Kidney (tissue), 13 donors: ENCODE measurements at regions not wholly inside any gene's neighbourhood (a gene's known extent, or its start where the extent isn't known, plus 50 kb on each side); places are given as distances from the start of the nearest gene placed in this dataset.

Experiments used
- DNase-seq, 5 donors: peaks; one replicate each; pipeline ENCODE4 v3.0.0-alpha.2; 2013 to 2020
- FAIRE-seq: peaks from 2 replicates; lab custom pipeline; 2012; peaks lifted over from hg19 to GRCh38; lab: Jason Lieb, UNC
- H3K27ac ChIP-seq, 2 donors: one replicate each; pipeline ENCODE4 v1.7.0; 2013; ENCODE audit warnings: low read depth in 2 of 2, low read length in 2 of 2, inconsistent platforms in 1 of 2
- H3K27me3 ChIP-seq: one replicate; pipeline ENCODE4 v1.7.1; 2013; ENCODE audit warnings: low read length, inconsistent platforms; ENCODE audit not compliant: control insufficient read depth, insufficient read depth
- H3K36me3 ChIP-seq, 3 donors: one replicate each; pipeline versions ENCODE4 v1.7.0 to v1.7.1; 2013; ENCODE audit warnings: low read length in 3 of 3, control low read depth in 1 of 3, inconsistent platforms in 1 of 3; ENCODE audit not compliant: insufficient read depth in 3 of 3, control insufficient read depth in 2 of 3
- H3K4me1 ChIP-seq, 3 donors: one replicate each; pipeline versions ENCODE4 v1.7.0 to v1.7.1; 2013; ENCODE audit warnings: low read length in 3 of 3, inconsistent platforms in 1 of 3, low read depth in 1 of 3; ENCODE audit not compliant: control insufficient read depth in 2 of 3, insufficient read depth in 2 of 3
- H3K4me3 ChIP-seq, 3 donors: one replicate each; pipeline versions ENCODE4 v1.7.0 to v1.8.1; 2013; ENCODE audit warnings: low read length in 3 of 3, control low read depth in 1 of 3, inconsistent platforms in 1 of 3
- H3K9ac ChIP-seq, 3 donors: one replicate each; pipeline versions ENCODE4 v1.7.0 to v1.7.1; 2013; ENCODE audit warnings: low read length in 3 of 3, control low read depth in 1 of 3, inconsistent platforms in 1 of 3
- H3K9me3 ChIP-seq, 3 donors: one replicate each; pipeline versions ENCODE4 v1.7.0 to v1.7.1; 2013; ENCODE audit warnings: low read length in 3 of 3, control low read depth in 1 of 3, inconsistent platforms in 1 of 3; ENCODE audit not compliant: control insufficient read depth in 2 of 3, insufficient read depth in 1 of 3
- intact Hi-C: fragments of 100-400 bp; cut with DNase I; formaldehyde crosslinking; loops from one replicate; pipeline ENCODE4 v1.11.1; 2022
- TF ChIP-seq, protein P1 (sequence below): IDR thresholded peaks from 3 replicates; pipeline ENCODE4 v1.5.1; 2012; ENCODE audit warnings: mild to moderate bottlenecking, moderate library complexity, borderline replicate concordance; ENCODE audit not compliant: insufficient read depth; ENCODE audit errors: extremely low read depth
- donor health status: control.
- donor health status: control.
- donor health status: control.
- donor health status: control.
- donor health status: control.
- donor health status: DM: yes; HTN: yes; CAD: no.
- donor health status: Normal renal cell carcinoma (clear cell type).

DNA sequence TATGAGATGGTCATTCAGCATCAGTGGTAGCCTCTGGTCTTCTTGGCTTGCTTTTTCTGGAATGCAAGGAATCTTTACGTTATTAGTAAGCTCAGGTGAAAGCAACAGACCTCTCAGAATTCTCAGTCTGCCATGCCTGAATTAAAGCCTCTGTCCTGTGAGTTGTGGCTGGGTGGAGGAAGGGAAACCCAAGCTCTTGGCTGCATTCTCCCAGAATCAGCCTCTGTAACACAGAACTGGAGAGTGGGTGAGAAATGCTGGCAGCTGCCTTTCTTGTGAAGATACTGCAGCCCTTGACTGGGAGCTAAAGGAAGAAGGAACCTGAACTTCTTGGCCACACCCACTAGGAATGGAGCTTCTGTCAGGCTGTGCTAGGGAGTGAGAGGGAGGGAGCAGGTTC is 505.8 kb downstream of the EPHA3 start:
- H3K36me3 ChIP-seq, result no peaks in the 10 kb centered on the region
- intact Hi-C loops, result no loop called here
- no peak for FAIRE-seq
- no peaks in the 10 kb centered on the region for H3K27me3 ChIP-seq
- no peak overlapping the region for H3K27ac ChIP-seq
- no peaks in the 10 kb centered on the region for H3K9me3 ChIP-seq
- H3K4me1 ChIP-seq, result no peaks in the 10 kb centered on the region
- TF ChIP-seq, protein P1, sequence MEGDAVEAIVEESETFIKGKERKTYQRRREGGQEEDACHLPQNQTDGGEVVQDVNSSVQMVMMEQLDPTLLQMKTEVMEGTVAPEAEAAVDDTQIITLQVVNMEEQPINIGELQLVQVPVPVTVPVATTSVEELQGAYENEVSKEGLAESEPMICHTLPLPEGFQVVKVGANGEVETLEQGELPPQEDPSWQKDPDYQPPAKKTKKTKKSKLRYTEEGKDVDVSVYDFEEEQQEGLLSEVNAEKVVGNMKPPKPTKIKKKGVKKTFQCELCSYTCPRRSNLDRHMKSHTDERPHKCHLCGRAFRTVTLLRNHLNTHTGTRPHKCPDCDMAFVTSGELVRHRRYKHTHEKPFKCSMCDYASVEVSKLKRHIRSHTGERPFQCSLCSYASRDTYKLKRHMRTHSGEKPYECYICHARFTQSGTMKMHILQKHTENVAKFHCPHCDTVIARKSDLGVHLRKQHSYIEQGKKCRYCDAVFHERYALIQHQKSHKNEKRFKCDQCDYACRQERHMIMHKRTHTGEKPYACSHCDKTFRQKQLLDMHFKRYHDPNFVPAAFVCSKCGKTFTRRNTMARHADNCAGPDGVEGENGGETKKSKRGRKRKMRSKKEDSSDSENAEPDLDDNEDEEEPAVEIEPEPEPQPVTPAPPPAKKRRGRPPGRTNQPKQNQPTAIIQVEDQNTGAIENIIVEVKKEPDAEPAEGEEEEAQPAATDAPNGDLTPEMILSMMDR, result no peak
- DNase-seq, result peak in 1 of 5 donors; percentile 1
- H3K4me3 ChIP-seq, result no peak overlapping the region
- no peak overlapping the region for H3K9ac ChIP-seq

DNA sequence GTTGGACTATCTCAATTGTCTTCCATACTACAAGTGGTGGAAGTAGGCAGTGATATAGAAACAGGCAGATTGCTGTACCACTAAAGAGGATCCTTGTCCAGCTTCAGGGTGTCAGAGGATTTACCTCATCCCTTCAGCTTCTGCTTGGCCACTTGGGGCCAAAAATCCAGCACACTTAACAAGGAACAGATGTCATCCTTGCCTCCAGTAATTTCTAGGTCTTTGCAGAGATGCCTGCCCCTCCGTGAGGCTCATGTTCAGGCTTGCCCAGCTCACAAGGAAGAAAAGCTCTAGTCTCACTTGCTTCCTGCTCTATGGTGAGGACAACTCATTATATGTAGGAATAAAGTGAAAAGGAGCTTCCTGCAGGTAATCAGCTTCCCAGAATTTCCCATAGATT is 510.3 kb downstream of the EPHA3 start:
- no peak overlapping the region for H3K9ac ChIP-seq
- H3K4me1 ChIP-seq, result no peaks in the 10 kb centered on the region
- TF ChIP-seq, protein P1, result no peak
- FAIRE-seq, result no peak
- no peaks in the 10 kb centered on the region for H3K27me3 ChIP-seq
- no peak overlapping the region for H3K27ac ChIP-seq
- intact Hi-C loops, result no loop called here
- H3K9me3 ChIP-seq, result no peaks in the 10 kb centered on the region
- H3K36me3 ChIP-seq, result no peaks in the 10 kb centered on the region
- DNase-seq, result no peak
- H3K4me3 ChIP-seq, result no peak overlapping the region

DNA sequence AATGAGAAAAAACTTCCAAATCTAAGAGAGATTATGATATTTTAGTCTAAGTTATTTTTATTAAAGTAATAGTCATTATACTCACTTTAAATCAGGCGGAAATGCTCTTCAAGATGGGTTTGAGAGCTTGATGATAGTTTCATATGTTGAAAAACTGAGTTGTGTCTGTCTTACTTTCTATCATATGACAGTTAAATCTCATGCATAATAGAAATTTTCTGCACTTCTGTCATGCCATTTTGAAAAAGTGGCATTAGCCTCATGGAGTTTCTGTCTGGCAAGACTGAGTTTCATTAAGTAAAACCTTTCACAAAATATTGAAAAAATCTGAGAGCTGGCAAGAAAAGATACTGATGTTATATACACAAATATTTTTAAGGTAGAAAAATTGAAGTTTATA is 511.8 kb downstream of the EPHA3 start:
- no peaks in the 10 kb centered on the region for H3K27me3 ChIP-seq
- no peak for DNase-seq
- no peak overlapping the region for H3K27ac ChIP-seq
- H3K36me3 ChIP-seq, result no peaks in the 10 kb centered on the region
- no peak for FAIRE-seq
- TF ChIP-seq, protein P1, result no peak
- no peaks in the 10 kb centered on the region for H3K4me1 ChIP-seq
- intact Hi-C loops, result no loop called here
- H3K9me3 ChIP-seq, result no peaks in the 10 kb centered on the region
- H3K4me3 ChIP-seq, result no peak overlapping the region
- no peak overlapping the region for H3K9ac ChIP-seq

DNA sequence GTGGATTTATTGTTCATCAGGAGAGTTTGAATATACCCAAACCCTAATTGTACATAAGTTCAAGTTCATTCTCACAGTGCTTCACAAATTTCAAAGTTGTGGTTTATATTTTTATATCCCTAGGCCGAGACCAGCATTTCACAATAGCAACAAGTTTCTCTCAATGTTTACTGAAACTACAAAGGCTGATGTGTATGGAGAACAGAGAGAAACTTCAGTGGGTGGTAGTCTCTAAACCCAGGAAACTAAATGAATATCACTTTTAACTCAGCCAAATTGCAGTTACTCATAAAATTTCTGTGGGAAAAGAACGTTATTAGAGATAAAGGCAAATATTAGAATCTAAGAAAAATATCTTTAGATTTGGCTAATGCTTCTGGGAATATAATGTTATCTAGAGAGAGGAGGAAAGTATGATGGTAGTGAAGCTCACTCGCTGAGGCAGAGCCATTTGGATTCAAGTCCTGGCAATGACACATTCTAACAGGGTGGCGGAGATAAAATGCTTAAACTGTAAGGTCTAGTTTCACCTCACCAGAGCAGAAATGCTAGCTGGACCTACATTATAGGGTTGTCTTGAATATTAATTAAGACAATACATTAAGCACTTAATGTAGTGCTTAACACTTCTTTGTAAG is 514.8 kb downstream of the EPHA3 start:
- Histone ChIP-seq H3K9ac (no peak overlapping the region), H3K9me3 (no peaks in the 10 kb centered on the region), H3K4me3 (no peak overlapping the region), H3K27ac (no peak overlapping the region), H3K36me3 (no peaks in the 10 kb centered on the region), H3K4me1 (no peaks in the 10 kb centered on the region), H3K27me3 (no peaks in the 10 kb centered on the region)
- FAIRE-seq (no peak), DNase-seq (no peak)
- TF ChIP-seq, protein P1, result no peak
- intact Hi-C loops, result no loop called here
